Stomach (tissue), 4 donors: ENCODE measurements at regions not wholly inside any gene's neighbourhood (a gene's known extent, or its start where the extent isn't known, plus 50 kb on each side); places are given as distances from the start of the nearest gene placed in this dataset.

Source experiments
- POLR2A ChIP-seq, 4 donors: fragments of 450-650 bp; IDR thresholded peaks; one replicate each; pipeline ENCODE4 v1.6.1; 2016; ENCODE audit warnings: antibody characterized with exemption in 4 of 4, control low read depth in 2 of 4, mild to moderate bottlenecking in 1 of 4, moderate library complexity in 1 of 4
- TF ChIP-seq, protein P1 (sequence below), 7 experiments: fragments of 450-650 bp in 4 of 7; fragments of 200-600 bp in 3 of 7; sonication (generic) in 3 of 7; IDR thresholded peaks; one replicate each; pipeline ENCODE4 v1.5.1; 2016 to 2019; ENCODE audit warnings: antibody characterized with exemption in 7 of 7, control low read depth in 2 of 7, mild to moderate bottlenecking in 1 of 7

DNA sequence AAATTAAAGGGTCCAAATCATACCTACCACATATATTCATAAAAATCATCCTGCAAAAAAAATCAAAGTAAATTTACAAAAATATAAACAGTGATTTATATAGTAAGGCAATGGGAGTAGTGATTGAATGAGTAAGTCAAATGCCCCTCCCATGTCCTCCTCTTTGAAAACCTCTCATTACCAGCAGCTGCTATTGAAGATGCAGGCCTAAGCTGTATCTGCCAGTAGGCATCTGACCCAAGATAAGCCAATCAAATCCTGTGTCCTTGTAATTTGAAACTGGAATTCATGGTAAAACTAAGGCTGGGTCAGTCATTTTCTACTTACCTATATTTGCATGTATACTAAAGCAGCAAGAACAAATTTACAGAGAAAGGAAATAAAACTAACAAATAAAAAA is 60.4 kb upstream of the POU1F1 start:
- no peak for TF ChIP-seq POLR2A (IDR thresholded peaks at IDR 0.05)
- TF ChIP-seq, protein P1, sequence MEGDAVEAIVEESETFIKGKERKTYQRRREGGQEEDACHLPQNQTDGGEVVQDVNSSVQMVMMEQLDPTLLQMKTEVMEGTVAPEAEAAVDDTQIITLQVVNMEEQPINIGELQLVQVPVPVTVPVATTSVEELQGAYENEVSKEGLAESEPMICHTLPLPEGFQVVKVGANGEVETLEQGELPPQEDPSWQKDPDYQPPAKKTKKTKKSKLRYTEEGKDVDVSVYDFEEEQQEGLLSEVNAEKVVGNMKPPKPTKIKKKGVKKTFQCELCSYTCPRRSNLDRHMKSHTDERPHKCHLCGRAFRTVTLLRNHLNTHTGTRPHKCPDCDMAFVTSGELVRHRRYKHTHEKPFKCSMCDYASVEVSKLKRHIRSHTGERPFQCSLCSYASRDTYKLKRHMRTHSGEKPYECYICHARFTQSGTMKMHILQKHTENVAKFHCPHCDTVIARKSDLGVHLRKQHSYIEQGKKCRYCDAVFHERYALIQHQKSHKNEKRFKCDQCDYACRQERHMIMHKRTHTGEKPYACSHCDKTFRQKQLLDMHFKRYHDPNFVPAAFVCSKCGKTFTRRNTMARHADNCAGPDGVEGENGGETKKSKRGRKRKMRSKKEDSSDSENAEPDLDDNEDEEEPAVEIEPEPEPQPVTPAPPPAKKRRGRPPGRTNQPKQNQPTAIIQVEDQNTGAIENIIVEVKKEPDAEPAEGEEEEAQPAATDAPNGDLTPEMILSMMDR (IDR thresholded peaks at IDR 0.05): no peak
